GM18517 (cell line): ENCODE measurements at regions not wholly inside any gene's neighbourhood (a gene's known extent, or its start where the extent isn't known, plus 50 kb on each side); places are given as distances from the start of the nearest gene placed in this dataset.

Experiments used
- ATAC-seq: cut with Tn5 transposase; IDR thresholded peaks from one replicate; pipeline ENCODE4 v1.9.1; 2021; ENCODE audit warnings: mild to moderate bottlenecking, moderate library complexity; ENCODE audit not compliant: unreplicated experiment

GRCh38 chr9:106683454-106683853 is 179.5 kb upstream of the ZNF462 start:
- no peak for ATAC-seq

GRCh38 chr9:106684940-106685695 is 177.8 kb upstream of the ZNF462 start:
- no peak for ATAC-seq

GRCh38 chr9:106689089-106689488 is 173.9 kb upstream of the ZNF462 start:
- no peak for ATAC-seq

- ATAC-seq: no peak
These were observed 171.3 kb upstream of the ZNF462 start for GRCh38 chr9:106691627-106692026.

GRCh38 chr9:106693558-106693957 is 169.4 kb upstream of the ZNF462 start:
- no peak for ATAC-seq

GRCh38 chr9:106696804-106697203 is 166.2 kb upstream of the ZNF462 start:
- ATAC-seq: no peak

- ATAC-seq: no peak
These were observed 165.6 kb upstream of the ZNF462 start for GRCh38 chr9:106697390-106697749.

GRCh38 chr9:106697750-106698502 is 165.0 kb upstream of the ZNF462 start:
- no peak for ATAC-seq

GRCh38 chr9:106700676-106701075 is 162.3 kb upstream of the ZNF462 start:
- no peak for ATAC-seq

GRCh38 chr9:106701611-106702010 is 161.4 kb upstream of the ZNF462 start:
- ATAC-seq: no peak

GRCh38 chr9:106704056-106704615 is 158.8 kb upstream of the ZNF462 start:
- no peak for ATAC-seq

- ATAC-seq: no peak
These were observed 155.7 kb upstream of the ZNF462 start for GRCh38 chr9:106707291-106707690.

GRCh38 chr9:106707738-106708474 is 155.1 kb upstream of the ZNF462 start:
- ATAC-seq: no peak

- ATAC-seq: no peak
These were observed 154.4 kb upstream of the ZNF462 start for GRCh38 chr9:106708475-106709146.

- ATAC-seq: no peak
These were observed 150.7 kb upstream of the ZNF462 start for GRCh38 chr9:106712279-106712678.

GRCh38 chr9:106713206-106713605 is 149.8 kb upstream of the ZNF462 start:
- ATAC-seq: no peak

GRCh38 chr9:106716820-106717219 is 146.1 kb upstream of the ZNF462 start:
- ATAC-seq: no peak

- no peak for ATAC-seq
These were observed 145.3 kb upstream of the ZNF462 start for GRCh38 chr9:106717686-106718085.

GRCh38 chr9:106718936-106719335 is 144.0 kb upstream of the ZNF462 start:
- ATAC-seq: no peak

- no peak for ATAC-seq
These were observed 140.8 kb upstream of the ZNF462 start for GRCh38 chr9:106722051-106722753.
